GM12891 (cell line): ENCODE measurements at regions not wholly inside any gene's neighbourhood (a gene's known extent, or its start where the extent isn't known, plus 50 kb on each side); places are given as distances from the start of the nearest gene placed in this dataset.

Experiments
- POLR2A ChIP-seq: IDR thresholded peaks from 2 replicates; pipeline ENCODE4 v1.6.1; 2011; ENCODE audit warnings: low read depth, low read length, control low read depth
- POLR2AphosphoS5 ChIP-seq: IDR thresholded peaks from 2 replicates; pipeline ENCODE4 v1.6.1; 2011; ENCODE audit warnings: low read depth, low read length, control low read depth

GRCh38 chr6:3610921-3611320 lies 140.6 kb downstream of the PXDC1 start:
- no peak for TF ChIP-seq POLR2AphosphoS5
- no peak for TF ChIP-seq POLR2A
